ENCODE measurements at regions not wholly inside any gene's neighbourhood (a gene's known extent, or its start where the extent isn't known, plus 50 kb on each side); places are given as distances from the start of the nearest gene placed in this dataset.

GRCh38 chr7:68733219-68734153, 864.8 kb upstream of the AUTS2 start:
- TF ChIP-seq EP300 (IDR thresholded peaks at IDR 0.05) (no peak), CTCF (IDR thresholded peaks at IDR 0.05) (no peak), POLR2A (IDR thresholded peaks at IDR 0.05) (no peak)

Data from ovary (tissue), 3 donors.